NCI-H1048 (cell line): ENCODE measurements at regions not wholly inside any gene's neighbourhood (a gene's known extent, or its start where the extent isn't known, plus 50 kb on each side); places are given as distances from the start of the nearest gene placed in this dataset.

Experiments used
- DNase-seq: peaks from one replicate; lab custom pipeline; 2025; lab: John Stamatoyannopoulos, UW

GRCh38 chr5:27276119-27276518 is 237.7 kb upstream of the CDH9 start:
- no peak for DNase-seq

GRCh38 chr5:27275345-27275744 is 237.0 kb upstream of the CDH9 start:
- no peak for DNase-seq

DNA sequence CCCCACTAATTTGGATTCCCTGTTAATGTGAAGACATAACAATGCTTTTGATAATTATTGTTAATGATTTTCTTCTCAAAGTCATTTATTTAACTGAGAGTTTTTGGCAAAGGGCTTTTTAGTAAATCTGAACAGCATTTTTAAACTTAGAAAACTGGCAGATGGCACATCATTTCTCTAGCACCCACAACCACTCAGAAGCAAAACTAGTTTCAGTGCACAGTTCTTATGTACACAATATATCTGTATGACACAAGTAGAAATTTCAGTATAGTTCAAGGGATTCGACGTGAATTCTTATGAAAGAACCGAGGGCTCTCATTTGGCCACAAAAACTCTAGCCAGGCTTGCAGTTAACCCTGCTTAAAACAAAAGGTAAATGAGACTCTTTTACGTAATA is 231.4 kb upstream of the CDH9 start:
- no peak for DNase-seq

DNA sequence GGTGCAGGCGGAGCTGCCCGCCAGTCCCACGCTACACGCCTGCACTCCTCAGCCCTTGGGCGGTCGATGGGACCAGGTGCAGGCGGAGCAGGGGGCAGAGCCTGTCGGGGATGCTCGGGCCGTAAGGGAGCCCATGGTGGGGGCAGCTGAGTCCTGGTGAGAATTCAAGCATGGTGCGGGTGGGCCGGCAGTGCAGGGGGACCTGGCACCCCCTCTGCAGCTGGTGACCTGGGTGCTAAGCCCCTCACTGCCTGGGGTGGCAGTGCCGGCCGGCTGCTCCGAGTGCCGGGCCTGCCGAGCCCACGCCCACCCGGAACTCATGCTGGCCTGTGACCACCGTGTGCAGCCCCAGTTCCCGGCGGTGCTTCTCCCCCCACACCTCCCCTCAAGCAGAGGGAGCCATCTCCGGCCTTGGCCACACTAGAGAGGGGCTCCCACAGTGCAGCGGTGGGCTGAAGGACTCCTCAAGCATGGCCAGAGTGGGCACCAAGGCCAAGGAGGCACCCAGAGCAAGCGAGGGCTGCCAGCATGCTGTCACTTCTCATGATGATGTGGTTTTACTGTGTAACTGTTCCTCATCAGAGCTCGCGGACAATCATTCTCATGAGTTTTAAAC is 228.9 kb upstream of the CDH9 start:
- DNase-seq: no peak

DNA sequence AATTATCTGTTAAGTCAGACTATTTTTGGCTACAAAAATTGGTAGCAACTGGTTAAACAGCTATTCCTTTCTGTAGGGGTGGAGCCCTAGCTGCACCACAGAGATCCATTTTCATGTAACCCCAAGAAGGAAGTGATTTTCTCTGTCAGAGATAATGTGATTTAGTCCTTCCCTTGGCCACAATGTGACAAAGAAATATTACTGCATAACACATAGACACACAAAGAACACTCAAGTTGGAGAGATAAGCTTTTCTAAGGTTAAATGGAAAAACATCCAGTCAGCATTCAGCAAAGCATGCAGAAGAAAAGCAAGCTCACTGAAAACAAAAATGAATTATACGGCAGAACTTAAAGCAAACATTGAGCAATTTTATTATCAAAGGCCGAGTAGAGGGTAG is 227.8 kb upstream of the CDH9 start:
- no peak for DNase-seq

DNA sequence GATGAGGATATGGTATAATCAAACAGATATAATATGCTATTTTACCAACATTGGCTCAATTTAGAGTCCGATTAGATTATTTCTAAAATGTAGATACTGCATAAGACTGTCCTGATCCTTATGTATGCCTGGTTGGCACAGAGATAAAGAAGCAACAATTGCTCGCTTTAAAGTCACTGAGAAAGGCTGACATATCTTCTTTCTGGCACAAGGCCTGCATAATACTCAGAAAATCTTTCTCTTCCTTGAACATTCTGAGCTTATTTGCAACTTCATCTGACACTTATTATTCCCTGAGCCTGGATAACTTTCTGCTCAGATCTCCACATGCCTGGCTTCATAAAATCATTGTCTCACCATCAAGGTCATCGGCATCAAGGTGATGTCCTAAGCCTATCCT is 219.3 kb upstream of the CDH9 start:
- DNase-seq: no peak

GRCh38 chr5:27252911-27253310 is 214.5 kb upstream of the CDH9 start:
- no peak for DNase-seq

GRCh38 chr5:27242258-27242626 is 203.9 kb upstream of the CDH9 start:
- no peak for DNase-seq

DNA sequence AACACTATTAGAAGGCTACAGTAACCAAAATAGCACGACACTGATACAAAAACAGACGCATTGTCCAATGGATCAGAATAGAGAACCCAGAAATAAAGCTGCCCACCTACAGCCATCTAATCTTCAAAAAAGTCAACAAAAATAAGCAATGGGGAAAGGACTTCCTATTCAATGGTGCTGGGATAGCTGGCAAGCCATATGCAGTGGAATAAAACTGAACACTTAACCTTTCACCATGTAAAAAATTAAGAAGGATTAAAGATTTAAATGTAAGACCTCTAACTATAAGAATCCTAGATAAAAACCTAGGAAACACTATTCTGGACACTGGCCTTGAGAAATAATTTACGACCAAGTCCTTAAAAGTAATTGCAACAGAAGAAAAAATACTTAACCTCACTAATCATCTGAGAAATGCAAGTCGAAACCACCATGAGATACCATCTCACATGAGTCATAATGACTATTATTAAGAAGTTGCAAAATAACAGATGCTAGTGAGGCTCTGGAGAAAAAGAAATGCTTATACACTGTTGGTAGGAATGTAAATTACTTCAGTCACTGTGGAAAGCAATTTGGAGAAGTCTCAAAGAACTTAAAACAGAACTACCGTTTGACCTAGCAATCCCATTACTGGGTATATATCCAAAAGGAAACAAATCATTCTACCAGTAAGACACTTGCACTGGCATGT is 203.3 kb upstream of the CDH9 start:
- DNase-seq: no peak

GRCh38 chr5:27240791-27241190 is 202.4 kb upstream of the CDH9 start:
- no peak for DNase-seq

DNA sequence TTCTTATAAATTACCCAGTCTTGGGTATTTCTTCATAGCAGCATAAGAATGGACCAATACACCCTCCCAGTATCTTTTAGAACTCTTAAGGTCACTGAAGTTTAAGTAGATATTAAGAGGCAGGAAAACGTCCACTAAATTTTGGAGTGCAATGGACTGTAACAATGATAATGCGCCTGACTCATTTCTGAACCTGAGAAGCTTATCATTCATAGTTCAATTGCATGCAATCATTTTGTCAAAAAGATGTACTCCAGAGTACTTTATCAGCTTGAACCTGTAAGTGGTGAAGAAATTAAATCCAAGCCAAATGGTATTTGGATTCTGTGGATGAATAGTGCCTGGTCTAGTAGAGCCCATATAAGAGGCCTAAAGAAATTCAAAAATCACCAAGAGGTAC is 196.5 kb upstream of the CDH9 start:
- DNase-seq: no peak

DNA sequence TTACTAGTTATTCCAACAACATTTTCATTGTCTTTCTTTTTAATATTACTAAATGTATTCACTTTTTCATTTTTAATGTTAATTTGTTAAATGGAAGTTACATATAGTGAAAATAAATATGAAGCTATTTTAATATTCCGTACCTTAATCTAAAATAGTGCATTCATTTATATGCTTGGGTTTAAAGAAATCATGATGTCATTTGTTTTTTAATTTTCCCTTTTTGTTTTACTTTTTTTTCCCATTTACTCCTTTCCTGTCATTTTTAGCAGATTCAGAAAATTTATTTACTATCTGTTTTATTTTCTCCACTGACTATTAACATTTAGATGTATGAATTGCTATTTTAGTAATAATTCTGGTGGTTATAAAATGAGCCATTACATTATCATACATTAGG is 183.0 kb upstream of the CDH9 start:
- no peak for DNase-seq

- DNase-seq: no peak
Observed at GRCh38 chr5:27220752-27221151, 182.4 kb upstream of the CDH9 start.

DNA sequence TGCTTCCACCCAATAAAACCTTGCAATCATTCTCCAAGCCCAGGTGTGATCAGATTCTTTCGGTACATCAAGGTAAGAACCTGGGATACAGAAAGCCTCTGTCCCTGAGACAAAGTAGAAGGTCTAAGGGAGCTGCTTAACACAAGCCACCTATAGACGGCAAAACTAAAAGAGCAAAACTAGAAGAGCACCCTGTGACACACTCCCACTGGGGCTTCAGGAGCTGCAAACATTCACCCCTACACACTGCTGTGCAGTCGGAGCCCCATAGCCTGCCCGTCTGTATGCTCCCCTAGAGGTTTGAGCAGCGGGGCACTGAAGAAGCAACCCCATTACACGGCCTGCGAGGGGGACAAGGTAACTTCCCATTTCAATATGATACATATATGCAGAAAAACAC is 179.6 kb upstream of the CDH9 start:
- no peak for DNase-seq

DNA sequence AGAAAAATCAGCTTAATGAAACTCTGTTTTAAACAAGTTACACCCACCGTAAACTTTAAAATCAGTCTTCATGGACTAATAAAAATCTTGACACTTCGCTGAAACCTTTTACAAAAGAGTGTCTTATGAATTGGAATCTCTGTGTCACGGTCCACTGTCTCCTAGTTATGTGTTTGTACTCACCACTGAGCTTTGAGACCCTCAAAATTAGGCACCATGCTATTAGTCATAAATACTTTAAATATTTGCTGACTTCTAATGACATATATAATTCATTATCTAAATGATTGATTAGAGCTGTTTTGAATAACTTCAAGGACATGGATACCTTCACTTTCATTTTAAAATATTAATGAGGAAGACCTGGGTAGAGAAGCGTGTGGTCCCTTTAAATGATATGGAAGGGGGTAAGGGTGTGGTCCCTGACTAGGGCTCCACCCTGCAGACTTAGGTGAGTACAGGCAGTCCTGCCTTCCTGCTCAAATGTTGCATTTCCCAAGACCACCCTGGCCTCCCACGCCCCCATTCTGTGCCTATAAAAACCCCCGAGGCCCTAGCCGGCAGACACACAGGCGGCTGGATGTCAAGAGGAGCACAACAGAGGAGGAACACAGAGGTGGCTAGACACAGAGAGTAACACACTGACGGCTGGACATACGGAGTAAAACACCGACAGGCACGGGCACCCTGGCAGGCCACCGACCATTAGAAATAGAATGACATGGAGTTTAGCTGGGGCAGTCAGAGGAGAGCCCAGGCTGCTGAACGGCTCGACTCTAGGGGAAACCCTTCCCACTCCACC is 179.0 kb upstream of the CDH9 start:
- no peak for DNase-seq

GRCh38 chr5:27216367-27216950 is 178.1 kb upstream of the CDH9 start:
- DNase-seq: no peak

- DNase-seq: no peak
Observed at GRCh38 chr5:27208051-27208450, 169.7 kb upstream of the CDH9 start.

DNA sequence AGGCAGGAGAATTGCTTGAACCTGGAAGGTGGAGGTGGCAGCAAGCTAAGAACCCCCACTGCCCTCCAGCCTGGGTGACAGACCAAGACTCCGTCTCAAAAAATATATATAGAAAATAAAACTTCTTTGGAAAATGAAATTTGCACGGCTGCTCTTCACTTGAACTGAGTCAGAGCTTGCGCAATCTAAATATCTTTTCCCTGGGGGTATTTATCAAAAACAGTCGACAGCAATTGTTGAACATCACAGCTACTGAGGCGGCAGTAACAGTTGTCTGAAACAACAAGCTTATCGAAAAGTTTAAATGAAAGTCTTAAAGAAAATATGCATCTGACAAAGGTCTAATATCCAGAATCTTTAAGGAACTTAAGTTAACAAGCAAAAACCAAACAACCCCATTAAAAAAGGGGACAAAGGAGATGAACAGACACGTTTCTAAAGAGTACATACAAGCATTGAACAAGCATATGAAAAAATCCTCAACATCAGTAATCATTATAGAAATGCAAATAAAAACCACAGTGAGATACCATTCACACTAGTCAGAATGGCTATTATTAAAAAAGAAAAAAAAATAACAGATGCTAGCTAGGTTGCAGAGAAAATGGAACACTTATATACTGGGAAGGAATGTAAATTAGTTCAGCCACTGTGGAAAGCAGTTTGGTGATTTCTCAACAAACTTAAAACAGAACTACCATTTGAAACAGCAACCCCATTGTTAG is 153.6 kb upstream of the CDH9 start:
- peak; percentile 5 for DNase-seq

DNA sequence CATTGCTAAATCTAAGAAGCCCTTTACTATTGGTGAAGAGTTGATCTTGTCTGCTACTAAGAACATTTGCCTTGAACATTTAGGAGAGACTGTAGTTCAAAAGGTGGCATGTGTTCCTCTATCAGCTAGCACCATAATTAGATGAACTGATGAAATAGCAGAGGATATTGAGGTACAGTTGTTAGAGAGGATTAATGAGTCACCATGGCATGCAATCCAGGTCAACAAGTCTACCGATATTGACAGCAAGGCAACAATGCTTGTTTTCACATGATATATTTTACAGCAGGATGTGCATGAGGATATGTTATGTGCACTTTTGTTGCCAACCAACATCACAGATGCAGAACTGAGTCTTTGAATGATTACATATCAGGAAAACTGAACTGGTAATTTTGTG is 134.3 kb upstream of the CDH9 start:
- no peak for DNase-seq

- DNase-seq: no peak
Observed at GRCh38 chr5:27171761-27172261, 133.4 kb upstream of the CDH9 start.

DNA sequence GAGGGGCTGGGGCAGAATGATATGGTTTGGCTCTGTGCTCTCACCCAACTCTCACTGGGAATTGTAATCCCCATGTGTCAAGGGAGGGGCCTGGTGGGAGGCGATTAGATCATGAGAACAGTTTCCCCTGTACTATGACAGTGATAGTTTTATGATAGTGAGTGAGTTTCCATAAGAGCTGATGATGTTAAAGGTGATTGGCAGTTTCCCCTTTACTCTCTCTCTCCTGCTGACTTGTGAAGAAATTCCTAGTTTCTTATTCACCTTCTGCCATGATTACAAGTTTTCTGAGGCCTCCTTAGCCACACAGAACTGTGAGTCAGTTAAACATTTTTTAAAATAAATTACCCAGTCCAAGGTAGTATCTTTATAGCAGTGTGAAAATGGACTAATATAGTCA is 120.4 kb upstream of the CDH9 start:
- DNase-seq: no peak

DNA sequence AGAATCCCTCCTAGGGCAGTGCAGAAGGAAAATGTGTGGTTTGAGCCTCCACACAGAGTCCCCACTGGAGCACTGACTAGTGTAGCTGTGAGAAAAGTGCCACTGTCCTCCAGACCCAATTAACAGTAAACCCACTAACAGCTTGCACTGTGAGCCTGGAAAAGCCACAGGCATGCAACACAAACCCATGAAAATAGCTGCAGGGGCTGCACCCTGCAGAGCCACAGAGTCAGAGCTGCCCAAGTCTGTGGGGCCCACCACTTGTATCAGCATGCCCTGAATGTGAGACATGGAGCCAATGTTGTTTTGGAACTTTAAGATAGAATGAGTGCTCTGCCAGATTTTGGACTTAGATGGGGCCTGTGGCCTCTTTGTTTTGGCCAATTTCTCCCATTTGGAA is 119.8 kb upstream of the CDH9 start:
- no peak for DNase-seq
